Mesenchymal stem cell (in vitro differentiated cells and primary cell): ENCODE measurements at regions not wholly inside any gene's neighbourhood (a gene's known extent, or its start where the extent isn't known, plus 50 kb on each side); places are given as distances from the start of the nearest gene placed in this dataset.

Source experiments
- DNase-seq: peaks from one replicate; pipeline ENCODE4 v3.0.0-alpha.2; 2013
- H2AFZ ChIP-seq: one replicate; pipeline ENCODE4 v1.6.1; 2013; ENCODE audit warnings: low read depth, mild to moderate bottlenecking, control low read depth, inconsistent platforms, low read length, moderate library complexity
- H2AK5ac ChIP-seq: 2 replicates; pipeline ENCODE4 v1.6.1; 2013; ENCODE audit warnings: low read length, moderate library complexity, mild to moderate bottlenecking, inconsistent platforms; ENCODE audit not compliant: severe bottlenecking
- H2BK120ac ChIP-seq: one replicate; pipeline ENCODE4 v1.6.1; 2013; ENCODE audit warnings: low read depth, mild to moderate bottlenecking, inconsistent platforms, low read length, moderate library complexity
- H2BK12ac ChIP-seq, 2 experiments: one replicate each; pipeline ENCODE4 v1.6.1; 2013; ENCODE audit warnings: inconsistent platforms in 2 of 2, low read length in 2 of 2, mild to moderate bottlenecking in 2 of 2, moderate library complexity in 2 of 2, control low read depth in 1 of 2
- H2BK15ac ChIP-seq: one replicate; pipeline ENCODE4 v1.6.1; 2013; ENCODE audit warnings: mild to moderate bottlenecking, low read depth, inconsistent platforms; ENCODE audit not compliant: poor library complexity, severe bottlenecking
- H2BK5ac ChIP-seq: 2 replicates; pipeline ENCODE4 v1.6.1; 2013; ENCODE audit warnings: low read depth, mild to moderate bottlenecking, low read length, control low read depth, inconsistent platforms; ENCODE audit not compliant: poor library complexity, severe bottlenecking
- H3K14ac ChIP-seq, 2 experiments: one replicate each; pipeline ENCODE4 v1.6.1; 2013; ENCODE audit warnings: inconsistent platforms in 2 of 2, low read length in 2 of 2, control low read depth in 1 of 2, mild to moderate bottlenecking in 1 of 2, moderate library complexity in 1 of 2
- H3K18ac ChIP-seq, 2 experiments: one replicate each; pipeline ENCODE4 v1.6.1; 2013; ENCODE audit warnings: inconsistent platforms in 2 of 2, low read length in 2 of 2, control low read depth in 1 of 2, low read depth in 1 of 2, mild to moderate bottlenecking in 1 of 2
- H3K23ac ChIP-seq, 2 experiments: one replicate each; pipeline ENCODE4 v1.6.1; 2013; ENCODE audit warnings: inconsistent platforms in 2 of 2, low read length in 2 of 2, mild to moderate bottlenecking in 2 of 2, moderate library complexity in 2 of 2, control low read depth in 1 of 2
- H3K27ac ChIP-seq: 2 replicates; pipeline ENCODE4 v1.5.1; 2013; ENCODE audit warnings: mild to moderate bottlenecking, moderate library complexity, low read length, control low read depth, inconsistent platforms; ENCODE audit not compliant: poor library complexity, severe bottlenecking
- H3K27me3 ChIP-seq, 2 experiments: 2 replicates each; pipeline versions ENCODE4 v1.6.1 to v1.7.0; 2013; ENCODE audit warnings: low read length in 2 of 2, mild to moderate bottlenecking in 2 of 2, moderate library complexity in 2 of 2, control low read depth in 1 of 2, inconsistent platforms in 1 of 2; ENCODE audit not compliant: control insufficient read depth in 1 of 2, insufficient read depth in 1 of 2
- H3K36me3 ChIP-seq, 2 experiments: 2 replicates each; pipeline versions ENCODE4 v1.6.1 to v1.7.0; 2013; ENCODE audit warnings: low read length in 2 of 2, control low read depth in 1 of 2, inconsistent platforms in 1 of 2, low read depth in 1 of 2, mild to moderate bottlenecking in 1 of 2; ENCODE audit not compliant: insufficient read depth in 2 of 2, control insufficient read depth in 1 of 2
- H3K4ac ChIP-seq, 2 experiments: one replicate each; pipeline ENCODE4 v1.6.1; 2013; ENCODE audit warnings: inconsistent platforms in 2 of 2, low read length in 2 of 2, mild to moderate bottlenecking in 2 of 2, moderate library complexity in 2 of 2, control low read depth in 1 of 2, low read depth in 1 of 2
- H3K4me1 ChIP-seq: 2 replicates; pipeline ENCODE4 v1.6.1; 2013; ENCODE audit warnings: low read depth, low read length, control low read depth; ENCODE audit not compliant: control insufficient read depth, insufficient read depth
- H3K4me2 ChIP-seq: 2 replicates; pipeline ENCODE4 v1.6.1; 2013; ENCODE audit warnings: low read length, mild to moderate bottlenecking, inconsistent platforms; ENCODE audit not compliant: poor library complexity, severe bottlenecking
- H3K4me3 ChIP-seq, 2 experiments: 2 replicates each; pipeline versions ENCODE4 v1.5.1 to v1.7.0; 2013; ENCODE audit warnings: low read length in 2 of 2, mild to moderate bottlenecking in 2 of 2, control low read depth in 1 of 2, low read depth in 1 of 2; ENCODE audit not compliant: insufficient read depth in 1 of 2
- H3K79me1 ChIP-seq: replicated peaks from 2 replicates; pipeline ENCODE4 v1.6.1; 2013; ENCODE audit warnings: mild to moderate bottlenecking, control low read depth, low read length, inconsistent platforms; ENCODE audit not compliant: poor library complexity, severe bottlenecking
- H3K9ac ChIP-seq: 2 replicates; pipeline ENCODE4 v1.7.0; 2013; ENCODE audit warnings: mild to moderate bottlenecking, low read length, moderate library complexity
- H3K9me3 ChIP-seq: 2 replicates; pipeline ENCODE4 v1.7.0; 2013; ENCODE audit warnings: mild to moderate bottlenecking, low read length; ENCODE audit not compliant: control insufficient read depth
- H4K8ac ChIP-seq: one replicate; pipeline ENCODE4 v1.6.1; 2013; ENCODE audit warnings: inconsistent platforms, mild to moderate bottlenecking, low read length, moderate library complexity
- H4K91ac ChIP-seq: one replicate; pipeline ENCODE4 v1.6.1; 2013; ENCODE audit warnings: mild to moderate bottlenecking, low read length, inconsistent platforms
- WGBS: methylation state at CpG from one replicate; pipeline ENCODE4 v1.1.7; 2013; ENCODE audit warnings: mixed read lengths; 5-methylcytosine and 5-hydroxymethylcytosine counted together

- no peak overlapping the region for H3K18ac ChIP-seq
- H2BK120ac ChIP-seq, result no peak overlapping the region
- no peak overlapping the region for H3K9ac ChIP-seq
- peaks cover 29% of the 10 kb centered on the region for H3K4me1 ChIP-seq
- H2BK15ac ChIP-seq, result no peak overlapping the region
- no peak overlapping the region for H4K91ac ChIP-seq
- no peaks in the 10 kb centered on the region for H3K36me3 ChIP-seq
- WGBS, result 0% methylated on average over 1 of the region's 1 CpG
- no peak overlapping the region for H3K4ac ChIP-seq
- H2AFZ ChIP-seq, result no peak overlapping the region
- no peak overlapping the region for H3K4me3 ChIP-seq
- no peak overlapping the region for H3K23ac ChIP-seq
- H3K27ac ChIP-seq, result no peak overlapping the region
- H2BK12ac ChIP-seq, result no peak overlapping the region
- H3K9me3 ChIP-seq, result no peaks in the 10 kb centered on the region
- no peak for DNase-seq
- H2AK5ac ChIP-seq, result no peak overlapping the region
- no peak overlapping the region for H3K4me2 ChIP-seq
- H4K8ac ChIP-seq, result no peak overlapping the region
- H2BK5ac ChIP-seq, result no peak overlapping the region
- no peaks in the 10 kb centered on the region for H3K79me1 ChIP-seq
- no peak overlapping the region for H3K14ac ChIP-seq
- peaks cover 10 to 38% of the 10 kb centered on the region in 2 experiments for H3K27me3 ChIP-seq
Measured at GRCh38 chr15:70471517-70471916, 291.8 kb downstream of the UACA start.

DNA sequence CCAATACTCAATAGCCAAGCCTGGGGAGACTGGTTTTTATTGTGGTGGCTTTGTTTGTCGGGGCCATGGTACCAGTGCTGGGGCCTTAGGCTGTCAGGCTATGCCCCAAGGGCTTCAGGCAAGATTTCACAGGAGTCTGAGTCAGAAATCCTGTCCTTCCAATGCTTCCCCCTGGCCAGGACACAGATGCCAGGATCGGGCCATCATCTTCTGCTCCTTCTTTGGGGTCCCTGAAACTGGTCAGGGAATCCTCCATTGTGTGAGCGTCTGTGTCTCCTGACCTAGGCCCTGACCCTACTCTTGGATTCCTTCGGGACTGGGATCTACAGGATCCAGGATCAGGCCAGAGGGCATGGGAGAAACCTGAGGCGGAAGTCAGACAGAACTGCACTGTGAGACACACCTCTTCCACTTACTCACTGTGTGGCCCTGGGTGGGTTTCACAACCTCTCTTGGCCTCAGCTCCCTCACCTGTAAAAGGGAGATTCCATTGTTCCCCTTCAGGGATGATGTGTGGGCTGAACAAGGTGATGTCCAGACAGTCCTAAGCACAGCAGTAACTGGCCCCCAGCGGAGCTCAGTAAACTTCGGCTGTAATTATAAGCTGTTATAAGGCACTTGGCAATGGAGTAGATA is 292.7 kb downstream of the UACA start:
- Histone ChIP-seq H2BK120ac (no peak overlapping the region), H2AFZ (no peak overlapping the region), H3K36me3 (no peaks in the 10 kb centered on the region), H3K27me3 (peaks cover 10 to 42% of the 10 kb centered on the region in 2 experiments), H3K4me3 (no peak overlapping the region), H2BK5ac (no peak overlapping the region), H4K8ac (no peak overlapping the region), H3K27ac (no peak overlapping the region), H3K18ac (no peak overlapping the region), H3K9ac (no peak overlapping the region), H4K91ac (no peak overlapping the region), H3K23ac (no peak overlapping the region), H3K79me1 (no peaks in the 10 kb centered on the region), H3K14ac (no peak overlapping the region), H2BK12ac (no peak overlapping the region), H2AK5ac (no peak overlapping the region), H3K4me1 (peaks cover 23% of the 10 kb centered on the region), H3K9me3 (no peaks in the 10 kb centered on the region), H2BK15ac (no peak overlapping the region), H3K4ac (no peak overlapping the region), H3K4me2 (no peak overlapping the region)
- DNase-seq, result no peak
- 78% methylated on average over 6 of the region's 7 CpGs for WGBS

DNA sequence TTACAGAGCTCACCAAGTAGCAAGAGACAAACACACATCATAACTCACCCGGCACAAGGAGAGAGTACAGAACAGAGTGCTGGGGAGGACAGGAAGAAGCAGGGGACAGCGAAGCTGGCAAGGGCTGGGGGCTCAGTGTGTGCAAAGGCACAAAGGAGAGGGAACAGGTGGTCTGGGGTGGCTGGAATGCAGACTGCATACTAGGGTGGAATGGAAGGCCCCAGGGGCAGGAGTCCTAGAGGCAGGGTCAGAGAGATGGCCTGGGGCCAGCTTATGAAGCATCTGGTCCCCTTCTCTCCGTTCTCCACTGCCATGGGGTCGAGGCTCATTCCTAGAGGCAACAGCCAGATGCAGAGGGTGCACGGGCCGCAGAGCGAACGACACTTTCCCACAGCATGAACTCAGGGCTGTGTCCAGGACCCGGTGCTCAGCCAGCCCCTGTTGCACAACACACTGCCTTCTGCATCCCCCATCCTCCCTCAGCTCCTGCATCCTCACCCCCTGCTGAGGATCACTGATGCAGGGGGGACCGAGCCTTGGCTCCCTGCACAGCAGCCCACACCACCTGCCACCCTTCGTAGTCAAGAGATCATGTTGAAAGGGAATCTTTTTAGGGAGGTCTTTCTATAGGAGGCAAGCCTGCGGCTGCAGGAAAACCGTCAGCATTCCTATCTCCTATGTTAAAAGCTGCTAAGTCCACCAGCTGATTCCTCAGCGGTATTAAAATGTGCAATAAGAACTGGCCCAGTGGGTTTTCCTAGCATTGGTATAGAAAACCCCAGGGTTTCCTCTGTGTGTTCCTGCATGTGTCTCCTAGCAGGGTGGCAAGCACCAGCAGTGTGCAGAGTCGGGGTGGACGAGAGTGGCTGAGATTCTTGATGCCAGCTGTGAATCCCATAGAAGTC is 293.5 kb downstream of the UACA start:
- no peak overlapping the region for H2BK15ac ChIP-seq
- H3K27me3 ChIP-seq, result peaks cover 15 to 49% of the 10 kb centered on the region in 2 experiments
- 78% methylated on average over 14 of the region's 16 CpGs for WGBS

GRCh38 chr15:70469182-70469581 is 294.2 kb downstream of the UACA start:
- no peak overlapping the region for H3K4me2 ChIP-seq
- no peak overlapping the region for H3K18ac ChIP-seq
- no peaks in the 10 kb centered on the region for H3K9me3 ChIP-seq
- no peak overlapping the region for H2AFZ ChIP-seq
- 76% methylated on average over 3 of the region's 3 CpGs for WGBS
- no peak overlapping the region for H2BK12ac ChIP-seq
- H2BK15ac ChIP-seq, result no peak overlapping the region
- H3K23ac ChIP-seq, result no peak overlapping the region
- H3K27ac ChIP-seq, result no peak overlapping the region
- no peak overlapping the region for H2AK5ac ChIP-seq
- no peak overlapping the region for H3K4ac ChIP-seq
- H2BK5ac ChIP-seq, result no peak overlapping the region
- H3K27me3 ChIP-seq, result peaks cover 21 to 57% of the 10 kb centered on the region in 2 experiments
- no peak overlapping the region for H3K4me3 ChIP-seq
- no peak overlapping the region for H3K9ac ChIP-seq
- H3K79me1 ChIP-seq, result no peaks in the 10 kb centered on the region
- H3K4me1 ChIP-seq, result peaks cover 13% of the 10 kb centered on the region
- no peak for DNase-seq
- H3K14ac ChIP-seq, result no peak overlapping the region
- no peak overlapping the region for H2BK120ac ChIP-seq
- no peak overlapping the region for H4K8ac ChIP-seq
- H3K36me3 ChIP-seq, result no peaks in the 10 kb centered on the region
- H4K91ac ChIP-seq, result no peak overlapping the region

More for the DNA sequence above, 293.5 kb downstream of the UACA start:
- Histone ChIP-seq H3K4ac (no peak overlapping the region), H2BK120ac (no peak overlapping the region), H3K79me1 (no peaks in the 10 kb centered on the region), H3K4me3 (no peak overlapping the region), H2AK5ac (no peak overlapping the region), H4K91ac (no peak overlapping the region), H3K23ac (no peak overlapping the region), H2BK5ac (no peak overlapping the region), H4K8ac (no peak overlapping the region), H3K9ac (no peak overlapping the region), H2AFZ (no peak overlapping the region), H3K4me2 (no peak overlapping the region), H3K14ac (no peak overlapping the region), H2BK12ac (no peak overlapping the region), H3K9me3 (no peaks in the 10 kb centered on the region), H3K27ac (no peak overlapping the region), H3K36me3 (no peaks in the 10 kb centered on the region), H3K4me1 (peaks cover 19% of the 10 kb centered on the region), H3K18ac (no peak overlapping the region)
- DNase-seq, result no peak
